Hepatocyte (in vitro differentiated cells): ENCODE measurements at regions not wholly inside any gene's neighbourhood (a gene's known extent, or its start where the extent isn't known, plus 50 kb on each side); places are given as distances from the start of the nearest gene placed in this dataset.

ENCODE experiments used
- DNase-seq: peaks from one replicate; pipeline ENCODE4 v3.0.0-alpha.2; 2016; ENCODE audit warnings: low spot score
- H2AFZ ChIP-seq: fragments of 200-600 bp; sonication (generic); 2 replicates; pipeline ENCODE4 v1.6.0; 2016; ENCODE audit warnings: antibody characterized with exemption, mild to moderate bottlenecking
- H3K27ac ChIP-seq: fragments of 200-600 bp; sonication (generic); 2 replicates; pipeline ENCODE4 v1.5.1; 2016; ENCODE audit warnings: mild to moderate bottlenecking
- H3K27me3 ChIP-seq: fragments of 200-600 bp; sonication (generic); 2 replicates; pipeline ENCODE4 v1.6.1; 2016
- H3K36me3 ChIP-seq: fragments of 200-600 bp; sonication (generic); replicated peaks from 2 replicates; pipeline ENCODE4 v1.5.1; 2016; ENCODE audit warnings: low read depth; ENCODE audit not compliant: insufficient read depth
- H3K4me1 ChIP-seq: fragments of 200-600 bp; sonication (generic); 2 replicates; pipeline ENCODE4 v1.5.1; 2016; ENCODE audit warnings: mild to moderate bottlenecking, moderate library complexity; ENCODE audit not compliant: insufficient read depth
- H3K4me2 ChIP-seq: fragments of 200-600 bp; sonication (generic); 2 replicates; pipeline ENCODE4 v1.6.0; 2016
- H3K4me3 ChIP-seq: fragments of 200-600 bp; sonication (generic); 2 replicates; pipeline ENCODE4 v1.5.1; 2016; ENCODE audit warnings: mild to moderate bottlenecking
- H3K79me2 ChIP-seq: fragments of 200-600 bp; sonication (generic); 2 replicates; pipeline ENCODE4 v1.6.0; 2017; ENCODE audit warnings: mild to moderate bottlenecking
- H3K9me2 ChIP-seq: fragments of 200-600 bp; sonication (generic); replicated peaks from 2 replicates; pipeline ENCODE4 v1.6.0; 2017; ENCODE audit warnings: mild to moderate bottlenecking; ENCODE audit not compliant: insufficient read depth
- H3K9me3 ChIP-seq: fragments of 200-600 bp; sonication (generic); 2 replicates; pipeline ENCODE4 v1.5.1; 2016; ENCODE audit warnings: low read depth, mild to moderate bottlenecking
- H4K20me1 ChIP-seq: fragments of 200-600 bp; sonication (generic); 2 replicates; pipeline ENCODE4 v1.6.0; 2016; ENCODE audit warnings: mild to moderate bottlenecking; ENCODE audit not compliant: insufficient read depth, poor library complexity, severe bottlenecking
- EZH2 ChIP-seq: fragments of 200-600 bp; sonication (generic); IDR thresholded peaks from 2 replicates; pipeline ENCODE4 v1.6.1; 2016; ENCODE audit warnings: antibody characterized with exemption, mild to moderate bottlenecking, borderline replicate concordance
- EZH2phosphoT487 ChIP-seq: fragments of 200-600 bp; sonication (generic); IDR thresholded peaks from one replicate; pipeline ENCODE4 v1.6.1; 2018; ENCODE audit warnings: antibody characterized with exemption, mild to moderate bottlenecking, low read depth, moderate library complexity; ENCODE audit not compliant: unreplicated experiment, severe bottlenecking
- WGBS: methylation state at CpG from one replicate; pipeline ENCODE4 v1.1.6; 2016; ENCODE audit warnings: low lambda C conversion rate; ENCODE audit errors: missing lambda C conversion rate; 5-methylcytosine and 5-hydroxymethylcytosine counted together
- TF ChIP-seq, protein P1 (sequence below): fragments of 200-600 bp; sonication (generic); IDR thresholded peaks from 2 replicates; pipeline ENCODE4 v1.5.1; 2016; ENCODE audit warnings: antibody characterized with exemption, mild to moderate bottlenecking; ENCODE audit not compliant: poor library complexity

DNA sequence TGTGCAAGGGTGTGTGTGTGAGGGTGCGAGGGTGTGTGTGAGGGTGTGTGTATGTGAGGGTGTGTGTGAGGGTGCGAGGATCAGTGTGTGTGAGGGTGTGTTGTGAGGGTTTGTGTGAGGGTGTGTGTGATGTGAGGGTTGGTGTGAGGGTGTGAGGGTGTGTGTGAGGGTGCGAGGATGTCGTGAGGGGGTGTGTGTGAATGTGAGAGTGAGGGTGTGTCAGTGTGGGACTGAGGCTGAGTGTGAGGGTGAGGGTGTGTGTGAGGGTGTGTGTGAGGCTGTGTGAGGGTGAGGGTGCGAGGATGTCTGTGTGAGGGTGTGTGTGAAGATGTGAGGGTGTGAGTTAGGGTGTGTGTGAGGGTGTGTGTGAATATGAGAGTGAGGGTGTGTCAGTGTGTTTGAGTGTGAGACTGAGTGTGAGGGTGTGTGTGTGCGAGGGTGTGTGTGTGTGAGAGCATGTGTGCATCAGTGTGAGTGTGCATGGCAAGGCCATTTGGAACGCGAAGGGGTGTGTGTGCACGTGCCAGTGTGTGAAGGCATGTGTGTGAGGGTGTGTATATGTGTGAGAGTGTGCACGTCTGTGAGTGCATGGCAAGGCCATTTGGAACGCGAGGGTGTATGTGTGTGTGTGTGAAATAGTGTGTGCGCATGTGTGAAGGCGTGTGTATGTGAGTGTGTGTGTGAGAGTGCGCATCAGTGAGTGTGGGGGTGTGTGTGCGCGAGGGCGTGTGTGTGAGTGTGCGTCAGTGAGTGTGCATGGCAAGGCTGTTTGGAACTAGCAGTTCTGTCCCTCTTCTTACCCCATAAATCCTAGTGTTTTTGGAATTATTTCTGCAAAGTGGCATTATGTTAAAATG is 69.8 kb downstream of the RGS12 start:
- no peaks in the 10 kb centered on the region for H3K36me3 ChIP-seq
- H3K4me1 ChIP-seq: no peaks in the 10 kb centered on the region
- H3K27me3 ChIP-seq: no peaks in the 10 kb centered on the region
- H4K20me1 ChIP-seq: peaks cover 24% of the 10 kb centered on the region
- H3K4me3 ChIP-seq: no peak overlapping the region
- 96% methylated on average over 19 of the region's 19 CpGs for WGBS
- no peak overlapping the region for H3K27ac ChIP-seq
- H3K9me3 ChIP-seq: no peaks in the 10 kb centered on the region
- DNase-seq: no peak
- no peak overlapping the region for H2AFZ ChIP-seq
- no peaks in the 10 kb centered on the region for H3K9me2 ChIP-seq
- no peak for TF ChIP-seq EZH2phosphoT487
- TF ChIP-seq EZH2: no peak
- TF ChIP-seq, protein P1, sequence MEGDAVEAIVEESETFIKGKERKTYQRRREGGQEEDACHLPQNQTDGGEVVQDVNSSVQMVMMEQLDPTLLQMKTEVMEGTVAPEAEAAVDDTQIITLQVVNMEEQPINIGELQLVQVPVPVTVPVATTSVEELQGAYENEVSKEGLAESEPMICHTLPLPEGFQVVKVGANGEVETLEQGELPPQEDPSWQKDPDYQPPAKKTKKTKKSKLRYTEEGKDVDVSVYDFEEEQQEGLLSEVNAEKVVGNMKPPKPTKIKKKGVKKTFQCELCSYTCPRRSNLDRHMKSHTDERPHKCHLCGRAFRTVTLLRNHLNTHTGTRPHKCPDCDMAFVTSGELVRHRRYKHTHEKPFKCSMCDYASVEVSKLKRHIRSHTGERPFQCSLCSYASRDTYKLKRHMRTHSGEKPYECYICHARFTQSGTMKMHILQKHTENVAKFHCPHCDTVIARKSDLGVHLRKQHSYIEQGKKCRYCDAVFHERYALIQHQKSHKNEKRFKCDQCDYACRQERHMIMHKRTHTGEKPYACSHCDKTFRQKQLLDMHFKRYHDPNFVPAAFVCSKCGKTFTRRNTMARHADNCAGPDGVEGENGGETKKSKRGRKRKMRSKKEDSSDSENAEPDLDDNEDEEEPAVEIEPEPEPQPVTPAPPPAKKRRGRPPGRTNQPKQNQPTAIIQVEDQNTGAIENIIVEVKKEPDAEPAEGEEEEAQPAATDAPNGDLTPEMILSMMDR: no peak
- peaks cover 41% of the 10 kb centered on the region for H3K79me2 ChIP-seq
- H3K4me2 ChIP-seq: no peak overlapping the region

- Histone ChIP-seq H3K9me2 (no peaks in the 10 kb centered on the region), H3K9me3 (no peaks in the 10 kb centered on the region), H3K27me3 (no peaks in the 10 kb centered on the region), H3K4me1 (no peaks in the 10 kb centered on the region), H3K27ac (no peak overlapping the region), H3K4me3 (no peak overlapping the region), H3K4me2 (no peak overlapping the region), H2AFZ (no peak overlapping the region), H4K20me1 (peaks cover 27% of the 10 kb centered on the region), H3K79me2 (peaks cover 33% of the 10 kb centered on the region), H3K36me3 (no peaks in the 10 kb centered on the region)
- TF ChIP-seq, protein P1: no peak
- TF ChIP-seq EZH2phosphoT487 (no peak), EZH2 (no peak)
- WGBS: 93% methylated on average over 30 of the region's 30 CpGs
- DNase-seq: peak; percentile 2
These were observed 70.8 kb downstream of the RGS12 start for GRCh38 chr4:3363411-3364141.

DNA sequence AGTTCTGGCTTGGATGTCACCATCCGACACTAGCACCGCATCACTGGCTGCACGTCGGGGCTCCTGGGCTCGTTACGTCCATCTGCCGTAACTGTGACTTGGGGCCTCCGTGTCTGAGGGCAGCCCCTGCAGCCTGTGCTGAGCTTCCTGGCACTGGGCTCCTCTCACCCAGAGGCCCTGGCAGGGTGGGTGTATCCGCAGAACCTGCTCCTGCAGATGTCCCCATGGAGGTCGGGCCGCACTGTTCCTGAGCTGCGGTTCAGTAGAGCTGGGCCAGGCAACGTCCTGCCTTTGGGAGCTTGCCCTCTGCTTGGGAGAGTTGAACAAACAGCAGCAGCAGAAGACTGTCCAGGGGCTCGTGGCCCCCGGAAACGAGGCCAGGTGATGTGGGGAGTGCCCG is 71.4 kb downstream of the RGS12 start:
- no peaks in the 10 kb centered on the region for H3K9me2 ChIP-seq
- peak; percentile 3 for DNase-seq
- H3K4me2 ChIP-seq: no peak overlapping the region
- 93% methylated on average over 17 of the region's 17 CpGs for WGBS
- H3K27ac ChIP-seq: no peak overlapping the region
- H4K20me1 ChIP-seq: peaks cover 27% of the 10 kb centered on the region
- H3K27me3 ChIP-seq: no peaks in the 10 kb centered on the region
- H3K4me1 ChIP-seq: peaks cover 2% of the 10 kb centered on the region
- peaks cover 33% of the 10 kb centered on the region for H3K79me2 ChIP-seq
- no peaks in the 10 kb centered on the region for H3K36me3 ChIP-seq
- no peaks in the 10 kb centered on the region for H3K9me3 ChIP-seq
- TF ChIP-seq, protein P1: no peak
- TF ChIP-seq EZH2phosphoT487 (no peak), EZH2 (no peak)
- H2AFZ ChIP-seq: no peak overlapping the region
- no peak overlapping the region for H3K4me3 ChIP-seq
